GM18867 (cell line): ENCODE measurements at regions not wholly inside any gene's neighbourhood (a gene's known extent, or its start where the extent isn't known, plus 50 kb on each side); places are given as distances from the start of the nearest gene placed in this dataset.

ENCODE experiments used
- ATAC-seq: cut with Tn5 transposase; IDR thresholded peaks from one replicate; pipeline ENCODE4 v1.9.1; 2021; ENCODE audit warnings: mild to moderate bottlenecking, moderate library complexity; ENCODE audit not compliant: unreplicated experiment

- ATAC-seq: no peak
Measured at GRCh38 chr9:129320575-129321285, 142.7 kb upstream of the IER5L start.

- ATAC-seq: no peak
Measured at GRCh38 chr9:129319938-129320481, 141.9 kb upstream of the IER5L start.

GRCh38 chr9:129319076-129319937 lies 141.2 kb upstream of the IER5L start:
- no peak for ATAC-seq

- ATAC-seq: no peak
Measured at GRCh38 chr9:129318121-129319075, 140.3 kb upstream of the IER5L start.

- no peak for ATAC-seq
Measured at GRCh38 chr9:129317179-129318011, 139.3 kb upstream of the IER5L start.

- no peak for ATAC-seq
Measured at GRCh38 chr9:129316281-129317030, 138.4 kb upstream of the IER5L start.

- no peak for ATAC-seq
Measured at GRCh38 chr9:129313331-129313955, 135.4 kb upstream of the IER5L start.

GRCh38 chr9:129312251-129313122 lies 134.4 kb upstream of the IER5L start:
- ATAC-seq: no peak

- no peak for ATAC-seq
Measured at GRCh38 chr9:129311643-129312042, 133.6 kb upstream of the IER5L start.

- ATAC-seq: no peak
Measured at GRCh38 chr9:129310666-129311350, 132.7 kb upstream of the IER5L start.

GRCh38 chr9:129309906-129310305 lies 131.8 kb upstream of the IER5L start:
- ATAC-seq: no peak

- no peak for ATAC-seq
Measured at GRCh38 chr9:129309041-129309430, 131.0 kb upstream of the IER5L start.

- ATAC-seq: no peak
Measured at GRCh38 chr9:129307227-129307970, 129.3 kb upstream of the IER5L start.

- ATAC-seq: no peak
Measured at GRCh38 chr9:129306318-129306973, 128.4 kb upstream of the IER5L start.

- no peak for ATAC-seq
Measured at GRCh38 chr9:129305246-129305645, 127.2 kb upstream of the IER5L start.

- ATAC-seq: no peak
Measured at GRCh38 chr9:129301941-129302340, 123.9 kb upstream of the IER5L start.
